WTC11 (cell line): ENCODE measurements at regions not wholly inside any gene's neighbourhood (a gene's known extent, or its start where the extent isn't known, plus 50 kb on each side); places are given as distances from the start of the nearest gene placed in this dataset.

Experiments used
- ATAC-seq: fragments of 200-7000 bp; cut with Tn5 transposase; 2 replicates; pipeline ENCODE4 v1.10.0; 2021; ENCODE audit warnings: mild to moderate bottlenecking, moderate library complexity
- CTCF ChIA-PET: fragments of 300-600 bp; sonication (Branson Sonifier 250); formaldehyde crosslinking; loops from one replicate; lab custom pipeline; 2021; ENCODE audit warnings: antibody characterized with exemption; lab: Charles Lee
- POLR2A ChIA-PET: fragments of 350-600 bp; sonication (Branson Sonifier 250); formaldehyde crosslinking; loops from one replicate; lab custom pipeline; 2021; ENCODE audit warnings: antibody characterized with exemption; lab: Charles Lee
- DNase-seq: peaks from one replicate; pipeline ENCODE4 v3.0.0; 2021; ENCODE audit warnings: low spot score
- H3K27ac Mint-ChIP-seq: 2 replicates; pipeline ENCODE4 v1.8.0; 2021; ENCODE audit warnings: mixed read lengths
- H3K27me3 Mint-ChIP-seq: 2 replicates; pipeline ENCODE4 v1.8.0; 2021; ENCODE audit warnings: low read depth, mild to moderate bottlenecking, moderate library complexity, mixed read lengths
- H3K36me3 Mint-ChIP-seq: 2 replicates; pipeline ENCODE4 v1.8.0; 2021; ENCODE audit warnings: mixed read lengths
- H3K4me1 Mint-ChIP-seq: 2 replicates; pipeline ENCODE4 v1.8.0; 2022; ENCODE audit warnings: mixed read lengths
- H3K4me3 Mint-ChIP-seq: 2 replicates; pipeline ENCODE4 v1.8.0; 2021; ENCODE audit warnings: mild to moderate bottlenecking, moderate library complexity, mixed read lengths
- H3K9me3 Mint-ChIP-seq: 2 replicates; pipeline ENCODE4 v1.8.0; 2021; ENCODE audit warnings: mixed read lengths
- CREM ChIP-seq: sonication (generic); formaldehyde crosslinking; IDR thresholded peaks from 2 replicates; pipeline ENCODE4 v1.8.1; 2022; ENCODE audit warnings: mild to moderate bottlenecking, missing genetic modification reagents, moderate library complexity
- FOXP1 ChIP-seq: sonication (generic); formaldehyde crosslinking; IDR thresholded peaks from 2 replicates; pipeline ENCODE4 v1.8.0; 2022; ENCODE audit warnings: missing genetic modification reagents, mild to moderate bottlenecking, moderate library complexity, borderline replicate concordance
- GABPB1 ChIP-seq: sonication (generic); formaldehyde crosslinking; IDR thresholded peaks from 2 replicates; pipeline ENCODE4 v1.8.1; 2023; ENCODE audit warnings: mild to moderate bottlenecking, missing genetic modification reagents
- NFE2L1 ChIP-seq: sonication (generic); formaldehyde crosslinking; IDR thresholded peaks from 2 replicates; pipeline ENCODE4 v1.8.1; 2023; ENCODE audit warnings: missing genetic modification reagents
- OVOL2 ChIP-seq: fragments of 250-450 bp; sonication (Bioruptor Pico); IDR thresholded peaks from 2 replicates; pipeline ENCODE4 v1.9.0; 2021; ENCODE audit warnings: mild to moderate bottlenecking, borderline replicate concordance
- RORB ChIP-seq: fragments of 250-450 bp; sonication (Bioruptor Pico); IDR thresholded peaks from 2 replicates; pipeline ENCODE4 v1.9.0; 2021; ENCODE audit warnings: mild to moderate bottlenecking
- SMAD3 ChIP-seq: sonication (generic); formaldehyde crosslinking; IDR thresholded peaks from 2 replicates; pipeline ENCODE4 v1.8.0; 2022; ENCODE audit warnings: missing genetic modification reagents, mild to moderate bottlenecking, borderline replicate concordance
- SMAD4 ChIP-seq: sonication (generic); formaldehyde crosslinking; IDR thresholded peaks from 2 replicates; pipeline ENCODE4 v1.8.0; 2022; ENCODE audit warnings: mild to moderate bottlenecking, missing genetic modification reagents
- ZNF121 ChIP-seq: sonication (generic); formaldehyde crosslinking; IDR thresholded peaks from 2 replicates; pipeline ENCODE4 v1.8.0; 2023; ENCODE audit warnings: missing genetic modification reagents
- ZNF219 ChIP-seq: sonication (generic); formaldehyde crosslinking; IDR thresholded peaks from 2 replicates; pipeline ENCODE4 v1.8.0; 2023; ENCODE audit warnings: missing genetic modification reagents, mild to moderate bottlenecking, borderline replicate concordance
- ZNF232 ChIP-seq: sonication (generic); formaldehyde crosslinking; IDR thresholded peaks from 2 replicates; pipeline ENCODE4 v1.8.0; 2022; ENCODE audit warnings: mild to moderate bottlenecking, missing genetic modification reagents
- ZNF423 ChIP-seq: fragments of 250-450 bp; sonication (Bioruptor Pico); IDR thresholded peaks from 2 replicates; pipeline ENCODE4 v2.1.2; 2022; ENCODE audit warnings: mild to moderate bottlenecking, moderate library complexity
- TF ChIP-seq, protein P1 (sequence below): fragments of 250-450 bp; sonication (Bioruptor Pico); IDR thresholded peaks from 2 replicates; pipeline ENCODE4 v1.9.0; 2021; ENCODE audit warnings: mild to moderate bottlenecking, borderline replicate concordance
- TF ChIP-seq, protein P2 (sequence below): sonication (generic); formaldehyde crosslinking; IDR thresholded peaks from 2 replicates; pipeline ENCODE4 v1.8.1; 2023; ENCODE audit warnings: mild to moderate bottlenecking, moderate library complexity, missing genetic modification reagents
- TF ChIP-seq, protein P3 (sequence below): sonication (generic); formaldehyde crosslinking; IDR thresholded peaks from 2 replicates; pipeline ENCODE4 v1.8.1; 2022; ENCODE audit warnings: mild to moderate bottlenecking, missing genetic modification reagents, moderate library complexity, borderline replicate concordance
- TF ChIP-seq, protein P4 (sequence below): sonication (generic); formaldehyde crosslinking; IDR thresholded peaks from 2 replicates; pipeline ENCODE4 v1.8.0; 2023; ENCODE audit warnings: mild to moderate bottlenecking, missing genetic modification reagents
- TF ChIP-seq, protein P5 (sequence below): fragments of 250-450 bp; sonication (Bioruptor Pico); IDR thresholded peaks from 2 replicates; pipeline ENCODE4 v2.1.2; 2022; ENCODE audit warnings: mild to moderate bottlenecking, moderate library complexity
- TF ChIP-seq, protein P6 (sequence below): sonication (generic); formaldehyde crosslinking; IDR thresholded peaks from 2 replicates; pipeline ENCODE4 v1.8.0; 2022; ENCODE audit warnings: mild to moderate bottlenecking, missing genetic modification reagents
- TF ChIP-seq, protein P7 (sequence below): sonication (generic); formaldehyde crosslinking; IDR thresholded peaks from 2 replicates; pipeline ENCODE4 v1.8.0; 2022; ENCODE audit warnings: missing genetic modification reagents

DNA sequence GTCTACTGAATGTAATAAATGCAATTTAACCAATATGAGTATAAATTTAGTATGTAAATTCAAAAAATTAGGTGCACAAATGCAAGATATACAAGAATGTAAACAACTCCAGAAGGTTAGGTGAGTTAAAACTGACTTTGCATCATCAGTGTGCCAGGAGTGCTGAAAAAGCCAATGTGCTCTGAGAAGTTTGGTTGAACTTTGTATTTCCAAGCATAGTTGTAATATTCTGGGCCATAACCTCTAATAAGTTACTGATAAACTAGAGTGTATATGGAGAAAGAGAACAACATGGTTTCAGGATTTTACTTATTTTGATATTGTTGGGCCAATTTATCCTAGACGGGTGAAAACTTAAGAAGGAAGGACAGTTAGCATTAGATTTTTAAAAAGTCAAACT is 876.9 kb upstream of the GHITM start (continued):
- TF ChIP-seq, protein P1, sequence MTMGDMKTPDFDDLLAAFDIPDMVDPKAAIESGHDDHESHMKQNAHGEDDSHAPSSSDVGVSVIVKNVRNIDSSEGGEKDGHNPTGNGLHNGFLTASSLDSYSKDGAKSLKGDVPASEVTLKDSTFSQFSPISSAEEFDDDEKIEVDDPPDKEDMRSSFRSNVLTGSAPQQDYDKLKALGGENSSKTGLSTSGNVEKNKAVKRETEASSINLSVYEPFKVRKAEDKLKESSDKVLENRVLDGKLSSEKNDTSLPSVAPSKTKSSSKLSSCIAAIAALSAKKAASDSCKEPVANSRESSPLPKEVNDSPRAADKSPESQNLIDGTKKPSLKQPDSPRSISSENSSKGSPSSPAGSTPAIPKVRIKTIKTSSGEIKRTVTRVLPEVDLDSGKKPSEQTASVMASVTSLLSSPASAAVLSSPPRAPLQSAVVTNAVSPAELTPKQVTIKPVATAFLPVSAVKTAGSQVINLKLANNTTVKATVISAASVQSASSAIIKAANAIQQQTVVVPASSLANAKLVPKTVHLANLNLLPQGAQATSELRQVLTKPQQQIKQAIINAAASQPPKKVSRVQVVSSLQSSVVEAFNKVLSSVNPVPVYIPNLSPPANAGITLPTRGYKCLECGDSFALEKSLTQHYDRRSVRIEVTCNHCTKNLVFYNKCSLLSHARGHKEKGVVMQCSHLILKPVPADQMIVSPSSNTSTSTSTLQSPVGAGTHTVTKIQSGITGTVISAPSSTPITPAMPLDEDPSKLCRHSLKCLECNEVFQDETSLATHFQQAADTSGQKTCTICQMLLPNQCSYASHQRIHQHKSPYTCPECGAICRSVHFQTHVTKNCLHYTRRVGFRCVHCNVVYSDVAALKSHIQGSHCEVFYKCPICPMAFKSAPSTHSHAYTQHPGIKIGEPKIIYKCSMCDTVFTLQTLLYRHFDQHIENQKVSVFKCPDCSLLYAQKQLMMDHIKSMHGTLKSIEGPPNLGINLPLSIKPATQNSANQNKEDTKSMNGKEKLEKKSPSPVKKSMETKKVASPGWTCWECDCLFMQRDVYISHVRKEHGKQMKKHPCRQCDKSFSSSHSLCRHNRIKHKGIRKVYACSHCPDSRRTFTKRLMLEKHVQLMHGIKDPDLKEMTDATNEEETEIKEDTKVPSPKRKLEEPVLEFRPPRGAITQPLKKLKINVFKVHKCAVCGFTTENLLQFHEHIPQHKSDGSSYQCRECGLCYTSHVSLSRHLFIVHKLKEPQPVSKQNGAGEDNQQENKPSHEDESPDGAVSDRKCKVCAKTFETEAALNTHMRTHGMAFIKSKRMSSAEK (CRISPR knock-in tag): no peak
- TF ChIP-seq, protein P2, sequence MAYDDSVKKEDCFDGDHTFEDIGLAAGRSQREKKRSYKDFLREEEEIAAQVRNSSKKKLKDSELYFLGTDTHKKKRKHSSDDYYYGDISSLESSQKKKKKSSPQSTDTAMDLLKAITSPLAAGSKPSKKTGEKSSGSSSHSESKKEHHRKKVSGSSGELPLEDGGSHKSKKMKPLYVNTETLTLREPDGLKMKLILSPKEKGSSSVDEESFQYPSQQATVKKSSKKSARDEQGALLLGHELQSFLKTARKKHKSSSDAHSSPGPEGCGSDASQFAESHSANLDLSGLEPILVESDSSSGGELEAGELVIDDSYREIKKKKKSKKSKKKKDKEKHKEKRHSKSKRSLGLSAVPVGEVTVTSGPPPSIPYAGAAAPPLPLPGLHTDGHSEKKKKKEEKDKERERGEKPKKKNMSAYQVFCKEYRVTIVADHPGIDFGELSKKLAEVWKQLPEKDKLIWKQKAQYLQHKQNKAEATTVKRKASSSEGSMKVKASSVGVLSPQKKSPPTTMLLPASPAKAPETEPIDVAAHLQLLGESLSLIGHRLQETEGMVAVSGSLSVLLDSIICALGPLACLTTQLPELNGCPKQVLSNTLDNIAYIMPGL: no peak
- no peak for TF ChIP-seq CREM (CRISPR knock-in tag)
- TF ChIP-seq ZNF423 (CRISPR knock-in tag): no peak
- no peak for TF ChIP-seq NFE2L1
- TF ChIP-seq, protein P3, sequence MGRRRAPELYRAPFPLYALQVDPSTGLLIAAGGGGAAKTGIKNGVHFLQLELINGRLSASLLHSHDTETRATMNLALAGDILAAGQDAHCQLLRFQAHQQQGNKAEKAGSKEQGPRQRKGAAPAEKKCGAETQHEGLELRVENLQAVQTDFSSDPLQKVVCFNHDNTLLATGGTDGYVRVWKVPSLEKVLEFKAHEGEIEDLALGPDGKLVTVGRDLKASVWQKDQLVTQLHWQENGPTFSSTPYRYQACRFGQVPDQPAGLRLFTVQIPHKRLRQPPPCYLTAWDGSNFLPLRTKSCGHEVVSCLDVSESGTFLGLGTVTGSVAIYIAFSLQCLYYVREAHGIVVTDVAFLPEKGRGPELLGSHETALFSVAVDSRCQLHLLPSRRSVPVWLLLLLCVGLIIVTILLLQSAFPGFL: no peak
- no peak for TF ChIP-seq ZNF219 (CRISPR knock-in tag)
- TF ChIP-seq ZNF121 (CRISPR knock-in tag): no peak
- TF ChIP-seq RORB (CRISPR knock-in tag): no peak
- TF ChIP-seq SMAD4: no peak

DNA sequence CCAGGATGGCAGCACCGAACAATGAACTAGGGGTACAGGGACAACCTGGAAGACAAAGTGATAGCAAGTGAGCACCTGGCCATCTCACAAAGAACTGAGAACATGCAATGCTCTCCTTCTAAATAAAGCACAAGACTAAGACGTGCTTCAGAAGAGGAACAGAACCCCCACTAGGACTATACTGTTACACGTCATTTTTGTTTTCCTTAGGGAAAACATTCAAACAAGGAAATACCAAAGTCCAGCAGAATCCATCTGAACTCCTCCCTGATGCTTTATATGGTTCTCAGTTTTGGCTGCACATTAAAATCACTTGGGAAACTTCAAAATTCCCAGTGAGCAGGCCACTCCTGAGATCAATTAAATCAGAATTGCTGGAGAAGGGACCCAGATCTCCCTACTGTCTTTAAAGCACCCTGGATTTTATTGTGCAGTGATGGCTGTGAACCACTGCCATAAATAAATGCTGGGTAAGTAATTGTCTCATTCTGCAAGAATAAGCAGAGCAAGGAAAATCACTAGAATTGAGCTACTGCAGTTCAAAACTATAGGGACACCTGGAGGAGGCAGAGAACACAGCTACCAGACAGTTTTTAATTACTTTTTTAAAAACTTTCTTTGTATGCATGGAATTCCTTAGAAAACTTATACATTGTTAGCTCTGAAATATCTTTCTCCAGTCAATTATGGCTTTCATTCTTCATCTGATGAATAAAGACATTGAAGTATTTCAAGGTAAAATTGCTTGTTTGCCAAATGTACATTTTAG is 866.5 kb upstream of the GHITM start:
- no peaks in the 10 kb centered on the region for H3K27me3 Mint-ChIP-seq
- no peaks in the 10 kb centered on the region for H3K36me3 Mint-ChIP-seq
- CTCF ChIA-PET: interaction anchor here (1.0 kb wide), 1 partner anchor 50 kb away, joined by 3 read pairs; no protein-coding TSS in a partner anchor
- TF ChIP-seq OVOL2 (no peak), SMAD3 (CRISPR knock-in tag) (no peak), GABPB1 (no peak), ZNF232 (CRISPR knock-in tag) (no peak), FOXP1 (CRISPR knock-in tag) (no peak), CREM (CRISPR knock-in tag) (no peak)
- TF ChIP-seq, protein P4, sequence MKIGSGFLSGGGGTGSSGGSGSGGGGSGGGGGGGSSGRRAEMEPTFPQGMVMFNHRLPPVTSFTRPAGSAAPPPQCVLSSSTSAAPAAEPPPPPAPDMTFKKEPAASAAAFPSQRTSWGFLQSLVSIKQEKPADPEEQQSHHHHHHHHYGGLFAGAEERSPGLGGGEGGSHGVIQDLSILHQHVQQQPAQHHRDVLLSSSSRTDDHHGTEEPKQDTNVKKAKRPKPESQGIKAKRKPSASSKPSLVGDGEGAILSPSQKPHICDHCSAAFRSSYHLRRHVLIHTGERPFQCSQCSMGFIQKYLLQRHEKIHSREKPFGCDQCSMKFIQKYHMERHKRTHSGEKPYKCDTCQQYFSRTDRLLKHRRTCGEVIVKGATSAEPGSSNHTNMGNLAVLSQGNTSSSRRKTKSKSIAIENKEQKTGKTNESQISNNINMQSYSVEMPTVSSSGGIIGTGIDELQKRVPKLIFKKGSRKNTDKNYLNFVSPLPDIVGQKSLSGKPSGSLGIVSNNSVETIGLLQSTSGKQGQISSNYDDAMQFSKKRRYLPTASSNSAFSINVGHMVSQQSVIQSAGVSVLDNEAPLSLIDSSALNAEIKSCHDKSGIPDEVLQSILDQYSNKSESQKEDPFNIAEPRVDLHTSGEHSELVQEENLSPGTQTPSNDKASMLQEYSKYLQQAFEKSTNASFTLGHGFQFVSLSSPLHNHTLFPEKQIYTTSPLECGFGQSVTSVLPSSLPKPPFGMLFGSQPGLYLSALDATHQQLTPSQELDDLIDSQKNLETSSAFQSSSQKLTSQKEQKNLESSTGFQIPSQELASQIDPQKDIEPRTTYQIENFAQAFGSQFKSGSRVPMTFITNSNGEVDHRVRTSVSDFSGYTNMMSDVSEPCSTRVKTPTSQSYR (CRISPR knock-in tag): no peak
- TF ChIP-seq, protein P5, sequence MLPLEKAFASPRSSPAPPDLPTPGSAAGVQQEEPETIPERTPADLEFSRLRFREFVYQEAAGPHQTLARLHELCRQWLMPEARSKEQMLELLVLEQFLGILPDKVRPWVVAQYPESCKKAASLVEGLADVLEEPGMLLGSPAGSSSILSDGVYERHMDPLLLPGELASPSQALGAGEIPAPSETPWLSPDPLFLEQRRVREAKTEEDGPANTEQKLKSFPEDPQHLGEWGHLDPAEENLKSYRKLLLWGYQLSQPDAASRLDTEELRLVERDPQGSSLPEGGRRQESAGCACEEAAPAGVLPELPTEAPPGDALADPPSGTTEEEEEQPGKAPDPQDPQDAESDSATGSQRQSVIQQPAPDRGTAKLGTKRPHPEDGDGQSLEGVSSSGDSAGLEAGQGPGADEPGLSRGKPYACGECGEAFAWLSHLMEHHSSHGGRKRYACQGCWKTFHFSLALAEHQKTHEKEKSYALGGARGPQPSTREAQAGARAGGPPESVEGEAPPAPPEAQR: no peak
- TF ChIP-seq, protein P6, sequence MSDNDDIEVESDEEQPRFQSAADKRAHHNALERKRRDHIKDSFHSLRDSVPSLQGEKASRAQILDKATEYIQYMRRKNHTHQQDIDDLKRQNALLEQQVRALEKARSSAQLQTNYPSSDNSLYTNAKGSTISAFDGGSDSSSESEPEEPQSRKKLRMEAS: no peak
- TF ChIP-seq, protein P7, sequence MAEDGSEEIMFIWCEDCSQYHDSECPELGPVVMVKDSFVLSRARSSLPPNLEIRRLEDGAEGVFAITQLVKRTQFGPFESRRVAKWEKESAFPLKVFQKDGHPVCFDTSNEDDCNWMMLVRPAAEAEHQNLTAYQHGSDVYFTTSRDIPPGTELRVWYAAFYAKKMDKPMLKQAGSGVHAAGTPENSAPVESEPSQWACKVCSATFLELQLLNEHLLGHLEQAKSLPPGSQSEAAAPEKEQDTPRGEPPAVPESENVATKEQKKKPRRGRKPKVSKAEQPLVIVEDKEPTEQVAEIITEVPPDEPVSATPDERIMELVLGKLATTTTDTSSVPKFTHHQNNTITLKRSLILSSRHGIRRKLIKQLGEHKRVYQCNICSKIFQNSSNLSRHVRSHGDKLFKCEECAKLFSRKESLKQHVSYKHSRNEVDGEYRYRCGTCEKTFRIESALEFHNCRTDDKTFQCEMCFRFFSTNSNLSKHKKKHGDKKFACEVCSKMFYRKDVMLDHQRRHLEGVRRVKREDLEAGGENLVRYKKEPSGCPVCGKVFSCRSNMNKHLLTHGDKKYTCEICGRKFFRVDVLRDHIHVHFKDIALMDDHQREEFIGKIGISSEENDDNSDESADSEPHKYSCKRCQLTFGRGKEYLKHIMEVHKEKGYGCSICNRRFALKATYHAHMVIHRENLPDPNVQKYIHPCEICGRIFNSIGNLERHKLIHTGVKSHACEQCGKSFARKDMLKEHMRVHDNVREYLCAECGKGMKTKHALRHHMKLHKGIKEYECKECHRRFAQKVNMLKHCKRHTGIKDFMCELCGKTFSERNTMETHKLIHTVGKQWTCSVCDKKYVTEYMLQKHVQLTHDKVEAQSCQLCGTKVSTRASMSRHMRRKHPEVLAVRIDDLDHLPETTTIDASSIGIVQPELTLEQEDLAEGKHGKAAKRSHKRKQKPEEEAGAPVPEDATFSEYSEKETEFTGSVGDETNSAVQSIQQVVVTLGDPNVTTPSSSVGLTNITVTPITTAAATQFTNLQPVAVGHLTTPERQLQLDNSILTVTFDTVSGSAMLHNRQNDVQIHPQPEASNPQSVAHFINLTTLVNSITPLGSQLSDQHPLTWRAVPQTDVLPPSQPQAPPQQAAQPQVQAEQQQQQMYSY (CRISPR knock-in tag): no peak
- TF ChIP-seq, all 79 proteins: peak for 0
- ATAC-seq (no peak), DNase-seq (no peak)
- Mint-ChIP-seq H3K4me3 (no peak overlapping the region), H3K27ac (no peak overlapping the region), H3K9me3 (no peaks in the 10 kb centered on the region), H3K4me1 (peaks cover 6% of the 10 kb centered on the region; the same call in 1 of the 2 replicates)
- POLR2A ChIA-PET: no interaction called here
